HL-60 (cell line): ENCODE measurements at regions not wholly inside any gene's neighbourhood (a gene's known extent, or its start where the extent isn't known, plus 50 kb on each side); places are given as distances from the start of the nearest gene placed in this dataset.
A peak's percentile ranks its signal among the peaks of the same experiment; 100 is the strongest.

Experiments used
- DNase-seq, 2 experiments: peaks; one replicate each; pipeline ENCODE4 v3.0.0-alpha.2; 2010 to 2020; ENCODE audit warnings: low read depth in 1 of 2, low spot score in 1 of 2
- H3K27ac ChIP-seq: fragments of 250-450 bp; sonication (Bioruptor Pico); replicated peaks from 2 replicates; pipeline ENCODE4 v1.5.1; 2020; ENCODE audit warnings: mild to moderate bottlenecking, moderate library complexity
- H3K27me3 ChIP-seq: fragments of 250-450 bp; sonication (Bioruptor Pico); 2 replicates; pipeline ENCODE4 v1.5.1; 2021; ENCODE audit warnings: mild to moderate bottlenecking, moderate library complexity; ENCODE audit not compliant: insufficient read depth, poor library complexity, severe bottlenecking
- H3K4me3 ChIP-seq: replicated peaks from 2 replicates; pipeline ENCODE4 v1.5.1; 2011; ENCODE audit warnings: mild to moderate bottlenecking, control low read depth, low read length; ENCODE audit not compliant: insufficient read depth
- CTCF ChIP-seq: IDR thresholded peaks from one replicate; pipeline ENCODE4 v1.5.1; 2011; ENCODE audit warnings: low read length, control low read depth, inconsistent platforms; ENCODE audit not compliant: insufficient read depth
- GABPA ChIP-seq: IDR thresholded peaks from 2 replicates; pipeline ENCODE4 v1.6.1; 2012; ENCODE audit warnings: low read depth
- POLR2AphosphoS5 ChIP-seq: IDR thresholded peaks from 2 replicates; pipeline ENCODE4 v1.6.1; 2012; ENCODE audit warnings: low read depth
- REST ChIP-seq: IDR thresholded peaks from 2 replicates; pipeline ENCODE4 v1.6.1; 2012; ENCODE audit warnings: low read depth; ENCODE audit not compliant: insufficient replicate concordance
- SPI1 ChIP-seq: IDR thresholded peaks from 2 replicates; pipeline ENCODE4 v1.6.1; 2012; ENCODE audit warnings: low read depth, mild to moderate bottlenecking, borderline replicate concordance

- Histone ChIP-seq H3K4me3 (no peak overlapping the region), H3K27ac (no peak overlapping the region), H3K27me3 (no peaks in the 10 kb centered on the region)
- TF ChIP-seq SPI1: no peak
- no peak for TF ChIP-seq GABPA
- no peak for DNase-seq
Measured at GRCh38 chr17:13426991-13427390, 174.7 kb downstream of the HS3ST3A1 start.

- DNase-seq: no peak
- Histone ChIP-seq H3K4me3 (no peak overlapping the region), H3K27me3 (no peaks in the 10 kb centered on the region), H3K27ac (no peak overlapping the region)
- TF ChIP-seq GABPA: no peak
- TF ChIP-seq SPI1: no peak
- no peak for TF ChIP-seq REST
- TF ChIP-seq POLR2AphosphoS5: no peak
- TF ChIP-seq CTCF: no peak
Measured at GRCh38 chr17:13425390-13425789, 176.3 kb downstream of the HS3ST3A1 start.

- TF ChIP-seq GABPA: no peak
- TF ChIP-seq REST: no peak
- no peak for TF ChIP-seq CTCF
- no peak for TF ChIP-seq POLR2AphosphoS5
- no peak for TF ChIP-seq SPI1
- DNase-seq: no peak
- Histone ChIP-seq H3K4me3 (no peak overlapping the region), H3K27me3 (no peaks in the 10 kb centered on the region), H3K27ac (no peak overlapping the region)
Measured at GRCh38 chr17:13421581-13422130, 180.1 kb downstream of the HS3ST3A1 start.

GRCh38 chr17:13420878-13421277, 180.9 kb downstream of the HS3ST3A1 start:
- no peaks in the 10 kb centered on the region for H3K27me3 ChIP-seq
- DNase-seq: peak in 1 of 2 experiments; percentile 17
- H3K27ac ChIP-seq: no peak overlapping the region
- H3K4me3 ChIP-seq: no peak overlapping the region
- TF ChIP-seq SPI1 (no peak), GABPA (no peak), CTCF (no peak), POLR2AphosphoS5 (no peak), REST (no peak)
